NCI-H2196 treated with DMSO at 0.1 percent for 48 hours (cell line): ENCODE measurements at regions not wholly inside any gene's neighbourhood (a gene's known extent, or its start where the extent isn't known, plus 50 kb on each side); places are given as distances from the start of the nearest gene placed in this dataset.

Experiments
- DNase-seq: peaks from one replicate; lab custom pipeline; 2025; ENCODE audit not compliant: unreplicated experiment; lab: John Stamatoyannopoulos, UW

- DNase-seq = no peak
These were observed 168.9 kb upstream of the MAF start for GRCh38 chr16:79769270-79769927.

GRCh38 chr16:79768276-79768970 is 167.9 kb upstream of the MAF start:
- no peak for DNase-seq

GRCh38 chr16:79767421-79768275 is 167.1 kb upstream of the MAF start:
- DNase-seq = no peak

GRCh38 chr16:79765901-79766394 is 165.4 kb upstream of the MAF start:
- no peak for DNase-seq

- DNase-seq = no peak
These were observed 164.9 kb upstream of the MAF start for GRCh38 chr16:79765431-79765830.

- DNase-seq = no peak
These were observed 164.0 kb upstream of the MAF start for GRCh38 chr16:79764415-79765110.

GRCh38 chr16:79762217-79762616 is 161.7 kb upstream of the MAF start:
- no peak for DNase-seq

GRCh38 chr16:79758615-79759346 is 158.2 kb upstream of the MAF start:
- DNase-seq = no peak

GRCh38 chr16:79757968-79758367 is 157.4 kb upstream of the MAF start:
- no peak for DNase-seq

- no peak for DNase-seq
These were observed 156.6 kb upstream of the MAF start for GRCh38 chr16:79757163-79757562.

- no peak for DNase-seq
These were observed 156.0 kb upstream of the MAF start for GRCh38 chr16:79756571-79756970.

GRCh38 chr16:79754501-79754900 is 154.0 kb upstream of the MAF start:
- DNase-seq = no peak

- no peak for DNase-seq
These were observed 153.5 kb upstream of the MAF start for GRCh38 chr16:79754081-79754480.

GRCh38 chr16:79753286-79753685 is 152.7 kb upstream of the MAF start:
- no peak for DNase-seq

- no peak for DNase-seq
These were observed 151.9 kb upstream of the MAF start for GRCh38 chr16:79752396-79752795.

- no peak for DNase-seq
These were observed 151.1 kb upstream of the MAF start for GRCh38 chr16:79751471-79752184.

- no peak for DNase-seq
These were observed 149.8 kb upstream of the MAF start for GRCh38 chr16:79750311-79750710.

GRCh38 chr16:79748629-79749028 is 148.1 kb upstream of the MAF start:
- DNase-seq = no peak

GRCh38 chr16:79747688-79748087 is 147.2 kb upstream of the MAF start:
- DNase-seq = no peak

GRCh38 chr16:79740252-79740651 is 139.7 kb upstream of the MAF start:
- DNase-seq = no peak
